Large intestine (tissue), 3 donors: ENCODE measurements at regions not wholly inside any gene's neighbourhood (a gene's known extent, or its start where the extent isn't known, plus 50 kb on each side); places are given as distances from the start of the nearest gene placed in this dataset.

Experiments used
- DNase-seq, 2 donors: peaks; one replicate each; pipeline versions ENCODE4 v3.0.0 to v3.0.0-alpha.2; 2013
- H3K27ac ChIP-seq: one replicate; pipeline ENCODE4 v1.5.1; 2013; ENCODE audit warnings: low read length
- H3K27me3 ChIP-seq: 2 replicates; pipeline ENCODE4 v1.6.1; 2013; ENCODE audit warnings: low read length; ENCODE audit not compliant: control insufficient read depth, insufficient read depth
- H3K36me3 ChIP-seq: 2 replicates; pipeline ENCODE4 v1.6.1; 2013; ENCODE audit warnings: low read length; ENCODE audit not compliant: control insufficient read depth, insufficient read depth
- H3K4me1 ChIP-seq: one replicate; pipeline ENCODE4 v1.6.1; 2013; ENCODE audit warnings: low read length; ENCODE audit not compliant: control insufficient read depth, insufficient read depth
- H3K4me3 ChIP-seq: one replicate; pipeline ENCODE4 v1.5.1; 2013; ENCODE audit warnings: low read length
- H3K9me3 ChIP-seq: one replicate; pipeline ENCODE4 v1.6.1; 2013; ENCODE audit warnings: mild to moderate bottlenecking, low read depth, low read length, moderate library complexity; ENCODE audit not compliant: control insufficient read depth
- WGBS: methylation state at CpG from one replicate; pipeline ENCODE4 v1.1.5; 2013; ENCODE audit warnings: low lambda C conversion rate; ENCODE audit not compliant: insufficient coverage; 5-methylcytosine and 5-hydroxymethylcytosine counted together

GRCh38 chr14:101001311-101002069 lies 98.0 kb upstream of the RTL1 start:
- WGBS: no CpG with 5 or more reads among the region's 12 CpGs
- DNase-seq: no peak
- Histone ChIP-seq H3K36me3 (no peaks in the 10 kb centered on the region), H3K9me3 (no peaks in the 10 kb centered on the region), H3K27me3 (no peaks in the 10 kb centered on the region), H3K4me3 (no peak overlapping the region), H3K27ac (no peak overlapping the region), H3K4me1 (no peaks in the 10 kb centered on the region)

- no CpG with 5 or more reads among the region's 7 CpGs for WGBS
- no peak overlapping the region for H3K4me3 ChIP-seq
- no peaks in the 10 kb centered on the region for H3K27me3 ChIP-seq
Observed at GRCh38 chr14:101002738-101003137, 99.2 kb upstream of the RTL1 start.

GRCh38 chr14:101004176-101004575 lies 100.7 kb upstream of the RTL1 start:
- no CpG with 5 or more reads among the region's 9 CpGs for WGBS
- no peak for DNase-seq
- H3K27ac ChIP-seq: no peak overlapping the region

More at GRCh38 chr14:101002738-101003137, 99.2 kb upstream of the RTL1 start:
- Histone ChIP-seq H3K27ac (no peak overlapping the region), H3K9me3 (no peaks in the 10 kb centered on the region), H3K36me3 (no peaks in the 10 kb centered on the region), H3K4me1 (no peaks in the 10 kb centered on the region)
- no peak for DNase-seq

GRCh38 chr14:101004954-101005353 lies 101.4 kb upstream of the RTL1 start:
- 70% methylated on average over 2 of the region's 10 CpGs for WGBS
- DNase-seq: peak; percentile 10 to 27
- H3K27ac ChIP-seq: no peak overlapping the region

More at GRCh38 chr14:101004176-101004575, 100.7 kb upstream of the RTL1 start:
- H3K9me3 ChIP-seq: no peaks in the 10 kb centered on the region
- no peaks in the 10 kb centered on the region for H3K36me3 ChIP-seq
- no peaks in the 10 kb centered on the region for H3K4me1 ChIP-seq
- H3K27me3 ChIP-seq: no peaks in the 10 kb centered on the region
- no peak overlapping the region for H3K4me3 ChIP-seq

GRCh38 chr14:101005447-101005846 lies 101.9 kb upstream of the RTL1 start:
- Histone ChIP-seq H3K9me3 (no peaks in the 10 kb centered on the region), H3K27me3 (no peaks in the 10 kb centered on the region), H3K4me1 (no peaks in the 10 kb centered on the region), H3K4me3 (no peak overlapping the region), H3K36me3 (no peaks in the 10 kb centered on the region), H3K27ac (no peak overlapping the region)
- 83% methylated on average over 2 of the region's 10 CpGs for WGBS
- no peak for DNase-seq

More at GRCh38 chr14:101004954-101005353, 101.4 kb upstream of the RTL1 start:
- Histone ChIP-seq H3K27me3 (no peaks in the 10 kb centered on the region), H3K4me1 (no peaks in the 10 kb centered on the region), H3K36me3 (no peaks in the 10 kb centered on the region), H3K9me3 (no peaks in the 10 kb centered on the region), H3K4me3 (no peak overlapping the region)

- Histone ChIP-seq H3K27me3 (no peaks in the 10 kb centered on the region), H3K4me1 (no peaks in the 10 kb centered on the region), H3K9me3 (no peaks in the 10 kb centered on the region), H3K27ac (no peak overlapping the region), H3K4me3 (no peak overlapping the region), H3K36me3 (no peaks in the 10 kb centered on the region)
- no CpG with 5 or more reads among the region's 9 CpGs for WGBS
- no peak for DNase-seq
Observed at GRCh38 chr14:101006008-101006407, 102.5 kb upstream of the RTL1 start.

- no peaks in the 10 kb centered on the region for H3K27me3 ChIP-seq
- no peak for DNase-seq
- H3K4me1 ChIP-seq: no peaks in the 10 kb centered on the region
- H3K9me3 ChIP-seq: no peaks in the 10 kb centered on the region
- no peak overlapping the region for H3K27ac ChIP-seq
- no CpG with 5 or more reads among the region's 13 CpGs for WGBS
- H3K4me3 ChIP-seq: no peak overlapping the region
- H3K36me3 ChIP-seq: no peaks in the 10 kb centered on the region
Observed at GRCh38 chr14:101007004-101007614, 103.6 kb upstream of the RTL1 start.

GRCh38 chr14:101007765-101008164 lies 104.2 kb upstream of the RTL1 start:
- WGBS: no CpG with 5 or more reads among the region's 4 CpGs
- DNase-seq: no peak
- H3K27ac ChIP-seq: no peak overlapping the region
- no peaks in the 10 kb centered on the region for H3K36me3 ChIP-seq
- H3K27me3 ChIP-seq: no peaks in the 10 kb centered on the region
- H3K9me3 ChIP-seq: no peaks in the 10 kb centered on the region
- no peaks in the 10 kb centered on the region for H3K4me1 ChIP-seq
- no peak overlapping the region for H3K4me3 ChIP-seq

GRCh38 chr14:101008196-101008595 lies 104.7 kb upstream of the RTL1 start:
- no peak overlapping the region for H3K27ac ChIP-seq
- H3K36me3 ChIP-seq: no peaks in the 10 kb centered on the region
- DNase-seq: no peak
- H3K4me1 ChIP-seq: no peaks in the 10 kb centered on the region
- WGBS: 100% methylated on average over 1 of the region's 13 CpGs
- H3K9me3 ChIP-seq: no peaks in the 10 kb centered on the region
- H3K27me3 ChIP-seq: no peaks in the 10 kb centered on the region
- no peak overlapping the region for H3K4me3 ChIP-seq

GRCh38 chr14:101008631-101009336 lies 105.3 kb upstream of the RTL1 start:
- WGBS: no CpG with 5 or more reads among the region's 9 CpGs
- no peaks in the 10 kb centered on the region for H3K36me3 ChIP-seq
- no peak overlapping the region for H3K27ac ChIP-seq
- no peaks in the 10 kb centered on the region for H3K4me1 ChIP-seq
- H3K9me3 ChIP-seq: no peaks in the 10 kb centered on the region
- DNase-seq: no peak
- no peaks in the 10 kb centered on the region for H3K27me3 ChIP-seq
- H3K4me3 ChIP-seq: no peak overlapping the region
